GM12875 (cell line): ENCODE measurements at regions not wholly inside any gene's neighbourhood (a gene's known extent, or its start where the extent isn't known, plus 50 kb on each side); places are given as distances from the start of the nearest gene placed in this dataset.

Experiments
- H3K4me3 ChIP-seq: one replicate; pipeline ENCODE4 v1.5.1; 2011; ENCODE audit warnings: low read depth, low read length, control low read depth
- CTCF ChIP-seq: IDR thresholded peaks from 2 replicates; pipeline ENCODE4 v1.5.1; 2011; ENCODE audit warnings: low read depth, mild to moderate bottlenecking, control low read depth, inconsistent platforms, low read length, moderate library complexity, borderline replicate concordance; ENCODE audit not compliant: insufficient read depth

DNA sequence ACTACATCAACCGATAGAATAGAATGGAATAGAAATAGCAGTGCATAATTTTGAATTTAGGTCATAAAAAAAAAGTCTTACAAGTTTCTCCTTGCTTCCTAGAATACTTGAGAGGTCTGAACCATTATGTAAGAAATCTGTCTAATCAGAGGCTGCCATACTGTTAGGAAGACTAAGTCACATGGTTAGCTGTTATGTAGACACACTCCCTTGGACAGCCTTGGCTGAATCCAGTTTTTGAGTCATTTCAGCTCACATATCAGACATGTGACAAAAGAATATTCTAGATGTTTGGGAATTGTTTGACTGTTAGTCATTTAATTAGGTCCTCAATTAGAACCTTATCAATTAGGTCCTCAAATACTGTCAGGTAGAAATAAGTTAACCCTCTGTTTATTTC is 1601.4 kb downstream of the GRIK2 start:
- TF ChIP-seq CTCF, result no peak
- no peak overlapping the region for H3K4me3 ChIP-seq

- H3K4me3 ChIP-seq, result no peak overlapping the region
- TF ChIP-seq CTCF, result no peak
Observed at GRCh38 chr6:102986086-102986485, 1592.6 kb downstream of the GRIK2 start.

DNA sequence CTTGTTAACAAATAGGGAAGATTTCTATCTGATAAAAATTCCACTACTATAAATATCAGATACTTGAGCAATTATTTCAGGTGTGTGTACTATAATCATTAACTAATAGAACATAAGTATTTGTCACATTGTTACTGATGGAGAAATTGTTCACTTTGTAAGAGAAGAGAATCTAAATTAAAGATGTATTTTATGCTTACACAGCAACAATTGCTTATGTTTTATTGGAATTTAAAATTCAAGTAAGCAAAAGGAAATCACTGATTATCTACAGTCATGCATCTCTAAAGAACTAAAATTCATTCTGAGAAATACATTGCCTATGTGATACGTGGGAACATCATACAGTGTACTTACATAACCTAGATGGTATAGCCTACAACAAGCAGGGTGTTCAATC is 1590.8 kb downstream of the GRIK2 start:
- no peak for TF ChIP-seq CTCF
- no peak overlapping the region for H3K4me3 ChIP-seq

DNA sequence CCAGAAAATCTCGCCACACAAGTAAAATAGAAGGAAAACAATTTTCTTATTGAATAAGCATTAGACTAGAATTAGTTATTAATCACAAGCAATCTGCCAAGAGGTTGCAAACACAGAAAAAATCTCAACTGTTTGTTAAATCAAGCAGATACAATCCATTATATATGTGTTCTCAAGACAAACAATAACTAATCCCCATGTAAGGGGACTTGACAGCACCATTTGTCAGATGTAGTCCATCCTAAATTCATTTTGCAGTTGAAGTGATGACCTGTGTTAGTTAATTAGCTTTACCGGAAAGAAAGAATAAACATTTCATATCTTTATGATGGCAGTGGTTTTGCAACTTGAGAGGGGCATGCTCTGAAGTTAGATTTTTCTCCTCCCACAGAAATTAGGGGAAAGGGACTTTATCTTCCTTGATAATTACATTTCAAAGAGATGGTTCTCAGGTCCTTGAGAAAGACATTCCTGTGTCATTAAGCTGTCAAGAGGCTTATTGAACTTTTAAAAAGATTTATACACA is 1588.0 kb downstream of the GRIK2 start:
- H3K4me3 ChIP-seq, result no peak overlapping the region
- no peak for TF ChIP-seq CTCF

- H3K4me3 ChIP-seq, result no peak overlapping the region
- TF ChIP-seq CTCF, result no peak
Observed at GRCh38 chr6:102980951-102981350, 1587.4 kb downstream of the GRIK2 start.

- TF ChIP-seq CTCF, result no peak
Observed at GRCh38 chr6:102961902-102962301, 1568.4 kb downstream of the GRIK2 start.

GRCh38 chr6:102950967-102951366 is 1557.5 kb downstream of the GRIK2 start:
- no peak for TF ChIP-seq CTCF
- H3K4me3 ChIP-seq, result no peak overlapping the region

More at GRCh38 chr6:102961902-102962301, 1568.4 kb downstream of the GRIK2 start:
- H3K4me3 ChIP-seq, result no peak overlapping the region
